Left ventricle myocardium inferior (tissue), 1 donor: ENCODE measurements at regions not wholly inside any gene's neighbourhood (a gene's known extent, or its start where the extent isn't known, plus 50 kb on each side); places are given as distances from the start of the nearest gene placed in this dataset.
A peak's percentile ranks its signal among the peaks of the same experiment; 100 is the strongest.

ENCODE experiments used
- DNase-seq: peaks from one replicate; pipeline ENCODE4 v3.0.0-alpha.2; 2020
- H3K27ac ChIP-seq: fragments of 200-600 bp; replicated peaks from 2 replicates; pipeline ENCODE4 v1.8.0; 2021
- H3K27me3 ChIP-seq: fragments of 200-600 bp; 2 replicates; pipeline ENCODE4 v1.8.0; 2021; ENCODE audit warnings: low read depth
- H3K36me3 ChIP-seq: fragments of 200-600 bp; 2 replicates; pipeline ENCODE4 v1.8.0; 2021
- H3K4me1 ChIP-seq: fragments of 200-600 bp; 2 replicates; pipeline ENCODE4 v1.8.0; 2021
- H3K4me3 ChIP-seq: fragments of 200-600 bp; 2 replicates; pipeline ENCODE4 v1.8.0; 2021; ENCODE audit warnings: mild to moderate bottlenecking, moderate library complexity
- H3K9me3 ChIP-seq: fragments of 200-600 bp; replicated peaks from 2 replicates; pipeline ENCODE4 v1.8.0; 2021
- intact Hi-C: fragments of 100-400 bp; cut with micrococcal nuclease; formaldehyde crosslinking; loops from one replicate; pipeline ENCODE4 v1.11.0; 2022
- TF ChIP-seq, protein P1 (sequence below): fragments of 200-600 bp; IDR thresholded peaks from 2 replicates; pipeline ENCODE4 v1.8.0; 2021; ENCODE audit warnings: antibody characterized with exemption, mild to moderate bottlenecking, borderline replicate concordance
- donor health status: DM: no; HTN: yes; CAD: no; lungs with severe emphysema.

DNA sequence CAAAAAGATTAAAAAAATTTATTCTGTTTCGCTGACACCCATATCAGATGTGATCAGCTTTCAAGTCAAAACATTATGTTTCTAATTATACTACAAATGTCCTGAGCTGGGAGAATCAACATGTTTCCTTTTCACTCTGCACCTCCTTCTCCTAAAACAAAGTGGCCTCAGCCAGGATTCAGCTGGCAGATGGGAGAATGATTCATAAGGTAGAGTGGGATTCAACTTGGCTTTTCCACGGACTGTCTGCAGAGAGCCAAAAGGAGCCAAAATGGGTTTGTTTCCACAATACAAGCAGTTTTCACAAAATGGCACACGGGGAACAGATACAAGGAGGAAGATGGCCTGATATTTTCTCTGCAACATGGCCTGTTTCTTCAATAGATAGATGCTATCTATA, 376.5 kb upstream of the PRKCQ start:
- Histone ChIP-seq H3K4me1 (no peaks in the 10 kb centered on the region), H3K9me3 (no peaks in the 10 kb centered on the region), H3K27me3 (peaks cover 3% of the 10 kb centered on the region), H3K36me3 (no peaks in the 10 kb centered on the region), H3K4me3 (no peak overlapping the region), H3K27ac (no peak overlapping the region)
- no peak for DNase-seq
- intact Hi-C loops = no loop called here
- TF ChIP-seq, protein P1, sequence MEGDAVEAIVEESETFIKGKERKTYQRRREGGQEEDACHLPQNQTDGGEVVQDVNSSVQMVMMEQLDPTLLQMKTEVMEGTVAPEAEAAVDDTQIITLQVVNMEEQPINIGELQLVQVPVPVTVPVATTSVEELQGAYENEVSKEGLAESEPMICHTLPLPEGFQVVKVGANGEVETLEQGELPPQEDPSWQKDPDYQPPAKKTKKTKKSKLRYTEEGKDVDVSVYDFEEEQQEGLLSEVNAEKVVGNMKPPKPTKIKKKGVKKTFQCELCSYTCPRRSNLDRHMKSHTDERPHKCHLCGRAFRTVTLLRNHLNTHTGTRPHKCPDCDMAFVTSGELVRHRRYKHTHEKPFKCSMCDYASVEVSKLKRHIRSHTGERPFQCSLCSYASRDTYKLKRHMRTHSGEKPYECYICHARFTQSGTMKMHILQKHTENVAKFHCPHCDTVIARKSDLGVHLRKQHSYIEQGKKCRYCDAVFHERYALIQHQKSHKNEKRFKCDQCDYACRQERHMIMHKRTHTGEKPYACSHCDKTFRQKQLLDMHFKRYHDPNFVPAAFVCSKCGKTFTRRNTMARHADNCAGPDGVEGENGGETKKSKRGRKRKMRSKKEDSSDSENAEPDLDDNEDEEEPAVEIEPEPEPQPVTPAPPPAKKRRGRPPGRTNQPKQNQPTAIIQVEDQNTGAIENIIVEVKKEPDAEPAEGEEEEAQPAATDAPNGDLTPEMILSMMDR = no peak

DNA sequence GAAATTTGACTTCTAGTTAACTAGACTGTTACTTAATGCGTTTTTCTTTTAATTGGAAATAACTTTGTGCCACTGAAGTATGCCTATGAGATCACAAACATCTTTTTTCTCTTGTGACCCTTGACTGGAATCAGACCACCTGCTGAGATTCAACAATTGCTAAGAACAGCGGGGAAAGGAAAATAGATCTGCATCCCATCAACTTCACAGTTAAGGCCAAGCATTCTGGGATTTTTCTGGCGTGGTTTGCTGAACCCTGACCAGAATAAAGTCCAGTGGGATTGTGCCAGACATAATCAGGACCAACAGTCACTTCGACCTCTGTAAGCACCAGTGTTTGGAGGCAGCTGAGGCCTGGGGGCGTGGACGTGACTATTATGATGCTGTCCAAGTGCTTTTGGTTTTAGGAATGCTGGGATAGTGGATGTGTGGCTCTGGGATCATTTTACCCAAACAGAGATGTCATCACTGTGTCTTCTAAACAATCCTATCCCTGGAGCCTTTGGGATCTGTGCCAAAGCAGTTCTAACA, 373.3 kb upstream of the PRKCQ start:
- peak; percentile 29 for DNase-seq
- TF ChIP-seq, protein P1 = no peak

DNA sequence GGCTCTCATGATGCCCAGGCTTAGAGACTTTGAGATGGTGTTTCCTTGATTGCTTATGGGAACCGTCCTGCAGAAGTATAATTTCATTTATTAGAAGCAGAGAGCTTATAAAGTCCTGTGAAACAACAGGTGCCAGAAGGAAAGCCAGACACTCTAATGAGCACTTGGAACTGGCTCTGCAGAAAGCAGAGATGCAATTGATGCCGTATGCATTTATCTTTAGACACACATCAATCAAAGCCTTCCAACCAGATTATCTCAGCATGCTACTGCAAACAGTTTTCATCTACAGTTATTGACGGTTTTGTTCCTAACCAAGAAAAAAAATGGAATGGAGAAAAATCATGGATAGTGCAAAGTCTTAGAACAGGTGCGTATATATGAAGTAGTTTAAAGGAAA, 371.7 kb upstream of the PRKCQ start:
- Histone ChIP-seq H3K27ac (no peak overlapping the region), H3K4me3 (no peak overlapping the region), H3K36me3 (no peaks in the 10 kb centered on the region), H3K9me3 (peaks cover 3% of the 10 kb centered on the region), H3K27me3 (no peaks in the 10 kb centered on the region), H3K4me1 (no peaks in the 10 kb centered on the region)
- TF ChIP-seq, protein P1 = no peak
- intact Hi-C loops = no loop called here
- no peak for DNase-seq

More for the DNA sequence above, 373.3 kb upstream of the PRKCQ start:
- no peaks in the 10 kb centered on the region for H3K36me3 ChIP-seq
- no peaks in the 10 kb centered on the region for H3K4me1 ChIP-seq
- no peaks in the 10 kb centered on the region for H3K9me3 ChIP-seq
- no peak overlapping the region for H3K4me3 ChIP-seq
- intact Hi-C loops = no loop called here
- H3K27ac ChIP-seq = no peak overlapping the region
- H3K27me3 ChIP-seq = no peaks in the 10 kb centered on the region

DNA sequence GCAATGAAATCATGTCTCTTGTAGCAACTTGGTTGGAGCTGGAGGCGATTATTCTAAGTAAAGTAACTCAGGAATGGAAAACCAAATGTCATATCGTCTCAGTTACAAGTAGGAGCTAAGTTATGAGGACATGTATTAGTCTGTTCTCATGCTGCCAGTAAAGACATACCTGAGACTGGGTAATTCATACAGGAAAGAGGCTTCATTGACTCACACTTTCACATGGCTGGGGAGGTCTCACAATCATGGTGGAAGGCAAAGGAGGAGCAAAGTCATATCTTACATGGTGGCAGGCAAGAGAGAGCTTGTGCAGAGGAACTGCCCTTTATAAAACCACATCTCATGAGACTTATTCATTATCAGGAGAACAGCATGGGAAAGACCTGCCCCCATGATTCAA, 370.1 kb upstream of the PRKCQ start:
- no peak for DNase-seq
- intact Hi-C loops = no loop called here
- Histone ChIP-seq H3K27ac (no peak overlapping the region), H3K36me3 (no peaks in the 10 kb centered on the region), H3K4me1 (no peaks in the 10 kb centered on the region), H3K27me3 (no peaks in the 10 kb centered on the region), H3K9me3 (peaks cover 4% of the 10 kb centered on the region), H3K4me3 (no peak overlapping the region)
- TF ChIP-seq, protein P1 = no peak

DNA sequence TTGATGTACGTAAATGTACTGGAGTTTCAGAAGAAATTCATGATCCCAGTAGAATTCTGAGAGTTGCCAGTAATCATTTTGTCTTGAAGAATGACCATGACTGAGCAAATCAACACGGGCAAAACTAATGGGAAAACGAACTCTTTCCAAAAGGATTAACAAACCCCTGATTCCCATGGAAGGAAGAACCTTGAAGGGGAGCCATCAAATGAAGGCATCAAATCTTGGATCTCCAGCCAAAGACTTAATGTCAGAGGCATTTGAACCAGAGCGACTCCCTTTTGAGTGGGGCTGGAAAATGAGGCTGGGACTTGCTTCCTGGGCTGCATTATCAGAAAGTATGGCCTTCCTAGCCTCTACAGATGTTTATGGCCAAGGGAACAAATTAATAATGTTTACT, 364.4 kb upstream of the PRKCQ start:
- Histone ChIP-seq H3K36me3 (no peaks in the 10 kb centered on the region), H3K9me3 (peaks cover 4% of the 10 kb centered on the region), H3K4me3 (no peak overlapping the region), H3K27ac (no peak overlapping the region), H3K4me1 (no peaks in the 10 kb centered on the region), H3K27me3 (peaks cover 46% of the 10 kb centered on the region)
- DNase-seq = no peak
- TF ChIP-seq, protein P1 = no peak
- intact Hi-C loops = no loop called here
